ENCODE measurements at regions not wholly inside any gene's neighbourhood (a gene's known extent, or its start where the extent isn't known, plus 50 kb on each side); places are given as distances from the start of the nearest gene placed in this dataset.
A peak's percentile ranks its signal among the peaks of the same experiment; 100 is the strongest.

DNA sequence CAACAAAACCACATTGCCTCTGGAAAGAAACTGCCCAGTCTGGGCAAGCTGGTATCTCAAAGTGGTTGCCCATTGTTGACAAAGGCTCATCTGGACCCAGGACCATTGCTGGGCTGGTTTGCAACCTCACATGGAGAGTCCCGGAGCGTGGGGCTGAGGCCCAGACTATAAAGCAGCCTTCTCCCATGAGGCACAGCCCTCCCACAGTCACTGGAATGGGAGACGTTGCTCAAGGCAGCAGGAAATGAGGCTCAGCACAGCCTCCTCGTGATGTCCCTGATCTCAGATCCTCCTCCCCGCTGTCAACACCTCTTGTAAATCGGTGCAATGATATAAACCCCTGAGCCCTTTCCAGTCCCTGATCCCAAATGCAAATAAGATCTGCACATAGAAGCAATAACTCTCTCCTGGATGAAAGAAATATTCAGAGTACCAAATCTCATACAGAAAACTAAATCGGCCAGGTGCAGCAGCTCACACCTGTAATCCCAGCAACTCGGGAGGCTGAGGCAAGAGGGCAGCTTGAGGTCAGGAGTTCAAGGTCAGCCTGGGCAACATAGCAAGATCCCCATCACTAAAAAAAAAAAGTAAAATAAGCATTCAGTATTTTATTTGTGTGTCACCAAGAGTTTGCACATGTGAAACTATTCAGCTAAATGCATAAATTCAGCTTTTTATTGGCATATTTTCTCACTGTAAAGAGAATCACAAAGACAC, 103.0 kb upstream of the RREB1 start:
- 71 to 92% methylated on average over 2 to 8 of the region's 8 CpGs for WGBS, 2 donors
- DNase-seq: no peak
- H3K4me1 ChIP-seq: peaks cover 0 to 13% (median 0%) of the 10 kb centered on the region in 3 donors
- no peak overlapping the region for H3K4me3 ChIP-seq
- intact Hi-C loops (cut with DNase I): no loop called here
- H3K27ac ChIP-seq: no peak overlapping the region
- H3K36me3 ChIP-seq: no peaks in the 10 kb centered on the region
- no peaks in the 10 kb centered on the region for H3K27me3 ChIP-seq
- no peaks in the 10 kb centered on the region for H3K9me3 ChIP-seq
- TF ChIP-seq, protein P1, sequence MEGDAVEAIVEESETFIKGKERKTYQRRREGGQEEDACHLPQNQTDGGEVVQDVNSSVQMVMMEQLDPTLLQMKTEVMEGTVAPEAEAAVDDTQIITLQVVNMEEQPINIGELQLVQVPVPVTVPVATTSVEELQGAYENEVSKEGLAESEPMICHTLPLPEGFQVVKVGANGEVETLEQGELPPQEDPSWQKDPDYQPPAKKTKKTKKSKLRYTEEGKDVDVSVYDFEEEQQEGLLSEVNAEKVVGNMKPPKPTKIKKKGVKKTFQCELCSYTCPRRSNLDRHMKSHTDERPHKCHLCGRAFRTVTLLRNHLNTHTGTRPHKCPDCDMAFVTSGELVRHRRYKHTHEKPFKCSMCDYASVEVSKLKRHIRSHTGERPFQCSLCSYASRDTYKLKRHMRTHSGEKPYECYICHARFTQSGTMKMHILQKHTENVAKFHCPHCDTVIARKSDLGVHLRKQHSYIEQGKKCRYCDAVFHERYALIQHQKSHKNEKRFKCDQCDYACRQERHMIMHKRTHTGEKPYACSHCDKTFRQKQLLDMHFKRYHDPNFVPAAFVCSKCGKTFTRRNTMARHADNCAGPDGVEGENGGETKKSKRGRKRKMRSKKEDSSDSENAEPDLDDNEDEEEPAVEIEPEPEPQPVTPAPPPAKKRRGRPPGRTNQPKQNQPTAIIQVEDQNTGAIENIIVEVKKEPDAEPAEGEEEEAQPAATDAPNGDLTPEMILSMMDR (IDR thresholded peaks at IDR 0.05): no peak
- TF ChIP-seq POLR2A (IDR thresholded peaks at IDR 0.05): no peak

DNA sequence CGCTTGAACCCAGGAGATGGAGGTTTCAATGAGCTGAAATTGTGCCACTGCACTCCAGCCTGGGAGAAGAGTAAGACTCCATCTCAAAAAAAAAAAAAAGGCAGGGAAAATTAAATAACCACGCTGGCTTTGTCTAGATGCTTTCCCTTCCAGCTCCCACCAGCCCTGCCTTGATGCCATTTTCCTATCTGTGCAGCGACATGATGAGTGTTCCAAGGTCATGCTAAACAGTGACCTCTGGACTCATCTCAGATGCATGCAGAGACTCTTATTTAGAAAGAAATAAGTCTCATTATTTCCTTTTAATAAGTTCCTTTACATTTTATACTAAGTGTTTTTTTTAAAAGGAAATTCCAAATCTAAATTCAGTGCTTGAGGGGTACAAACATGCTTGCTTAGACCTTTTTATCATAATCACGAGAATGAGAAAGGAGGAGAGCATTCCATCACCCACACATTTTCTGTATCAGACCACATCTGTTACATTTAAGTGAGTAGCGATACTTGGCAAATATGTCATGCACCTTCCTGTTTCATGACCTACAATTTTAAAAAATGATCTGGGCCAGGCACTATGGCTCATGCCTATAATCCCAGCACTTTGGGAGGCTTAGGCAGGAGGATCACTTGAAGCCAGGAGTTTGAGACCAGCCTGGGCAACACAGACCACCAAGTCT, 101.1 kb upstream of the RREB1 start:
- Histone ChIP-seq H3K27me3 (no peaks in the 10 kb centered on the region), H3K9me3 (no peaks in the 10 kb centered on the region), H3K4me3 (no peak overlapping the region), H3K27ac (no peak overlapping the region), H3K4me1 (peaks cover 0 to 32% (median 0%) of the 10 kb centered on the region in 3 donors), H3K36me3 (no peaks in the 10 kb centered on the region)
- intact Hi-C loops (cut with DNase I): no loop called here
- TF ChIP-seq, protein P1 (IDR thresholded peaks at IDR 0.05): no peak
- no peak for TF ChIP-seq POLR2A (IDR thresholded peaks at IDR 0.05)
- 78 to 79% methylated on average over 5 of the region's 5 CpGs for WGBS, 2 donors
- no peak for DNase-seq

DNA sequence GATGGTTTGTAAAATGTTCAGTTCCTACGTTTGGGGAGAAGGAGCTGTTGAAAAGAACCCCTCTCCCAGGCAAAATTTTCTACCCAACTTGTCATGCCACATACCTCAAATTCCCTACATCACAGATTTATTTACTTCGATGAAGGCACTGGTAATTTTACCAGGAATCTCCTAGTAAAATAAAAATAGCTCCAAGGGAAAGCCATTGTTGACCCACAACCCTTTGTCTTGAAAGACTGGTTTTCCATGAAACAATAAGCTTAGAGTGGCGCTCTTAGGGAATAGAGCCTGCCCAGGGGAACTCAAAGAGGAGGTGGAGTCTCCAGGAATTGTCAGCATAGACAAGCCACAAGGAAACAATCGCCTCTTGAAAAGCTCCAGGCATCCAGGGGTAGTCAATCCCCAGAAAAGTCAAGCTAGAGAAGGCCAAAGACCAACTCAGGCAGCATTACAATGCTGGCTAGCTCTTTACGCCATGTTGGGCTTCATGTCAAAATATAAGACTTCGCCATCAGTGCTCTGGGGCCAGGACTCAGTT, 99.2 kb upstream of the RREB1 start:
- Histone ChIP-seq H3K27me3 (no peaks in the 10 kb centered on the region), H3K4me1 (peaks cover 0 to 34% (median 0%) of the 10 kb centered on the region in 3 donors), H3K36me3 (no peaks in the 10 kb centered on the region), H3K4me3 (no peak overlapping the region), H3K27ac (peak overlapping the region in 2 of 4 donors; percentile 23 to 31), H3K9me3 (no peaks in the 10 kb centered on the region)
- intact Hi-C loops (cut with DNase I): no loop called here
- TF ChIP-seq, protein P1 (IDR thresholded peaks at IDR 0.05): no peak
- no peak for TF ChIP-seq POLR2A (IDR thresholded peaks at IDR 0.05)
- 58 to 64% methylated on average over 4 to 6 of the region's 6 CpGs for WGBS, 2 donors
- DNase-seq: no peak

DNA sequence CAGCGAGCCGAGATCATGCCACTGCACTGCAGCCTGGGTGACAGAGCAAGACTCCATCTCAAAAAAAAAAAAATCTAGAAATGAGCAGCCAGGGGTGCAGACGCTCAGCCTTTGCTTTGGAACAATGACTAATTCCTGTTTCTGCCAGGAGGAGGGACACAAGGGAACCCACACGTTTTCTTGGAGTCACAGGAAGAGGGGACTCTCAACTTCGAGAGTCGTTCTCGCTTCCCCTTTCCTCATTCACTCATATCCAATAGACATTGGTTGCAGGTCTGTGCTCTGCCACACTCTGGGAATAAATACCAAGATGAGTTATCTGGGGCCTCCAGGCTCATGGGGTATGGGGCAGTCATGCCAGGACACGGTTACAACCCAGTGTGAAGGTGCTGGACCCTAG, 91.5 kb upstream of the RREB1 start:
- Histone ChIP-seq H3K36me3 (no peaks in the 10 kb centered on the region), H3K9me3 (no peaks in the 10 kb centered on the region), H3K4me1 (peaks cover 0 to 6% (median 0%) of the 10 kb centered on the region in 3 donors), H3K4me3 (no peak overlapping the region), H3K27me3 (no peaks in the 10 kb centered on the region), H3K27ac (no peak overlapping the region)
- intact Hi-C loops (cut with DNase I): no loop called here
- TF ChIP-seq, protein P1 (IDR thresholded peaks at IDR 0.05): no peak
- no peak for TF ChIP-seq POLR2A (IDR thresholded peaks at IDR 0.05)
- no peak for DNase-seq
- 60 to 61% methylated on average over 8 of the region's 8 CpGs for WGBS, 2 donors

DNA sequence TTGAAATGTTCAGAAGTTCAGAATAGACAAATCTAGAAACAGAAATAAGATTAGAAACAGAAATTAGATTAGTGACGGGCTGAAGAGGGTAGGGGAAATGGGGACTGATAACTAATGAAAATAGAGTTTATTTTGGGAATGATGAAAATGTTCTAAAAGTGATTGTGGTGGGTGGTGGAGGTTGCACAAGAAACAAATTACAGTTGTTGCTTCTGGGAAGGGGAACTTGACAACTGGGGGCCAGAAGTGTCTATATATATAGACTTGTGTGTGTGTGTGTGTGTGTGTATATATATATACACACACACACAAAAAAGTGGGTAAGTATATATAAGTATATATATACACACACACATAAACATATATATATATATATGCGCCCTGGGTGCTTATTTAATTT, 86.5 kb upstream of the RREB1 start:
- H3K36me3 ChIP-seq: no peaks in the 10 kb centered on the region
- no peak overlapping the region for H3K4me3 ChIP-seq
- H3K27me3 ChIP-seq: no peaks in the 10 kb centered on the region
- H3K27ac ChIP-seq: no peak overlapping the region
- TF ChIP-seq, protein P1 (IDR thresholded peaks at IDR 0.05): no peak
- no peak for TF ChIP-seq POLR2A (IDR thresholded peaks at IDR 0.05)
- intact Hi-C loops (cut with DNase I): no loop called here
- WGBS, 2 donors: 82 to 94% methylated on average over 1 to 2 of the region's 2 CpGs
- DNase-seq: no peak
- no peaks in the 10 kb centered on the region for H3K9me3 ChIP-seq
- no peaks in the 10 kb centered on the region for H3K4me1 ChIP-seq

Measured in esophagus squamous epithelium (tissue), 5 donors.